ENCODE measurements at regions not wholly inside any gene's neighbourhood (a gene's known extent, or its start where the extent isn't known, plus 50 kb on each side); places are given as distances from the start of the nearest gene placed in this dataset.

DNA sequence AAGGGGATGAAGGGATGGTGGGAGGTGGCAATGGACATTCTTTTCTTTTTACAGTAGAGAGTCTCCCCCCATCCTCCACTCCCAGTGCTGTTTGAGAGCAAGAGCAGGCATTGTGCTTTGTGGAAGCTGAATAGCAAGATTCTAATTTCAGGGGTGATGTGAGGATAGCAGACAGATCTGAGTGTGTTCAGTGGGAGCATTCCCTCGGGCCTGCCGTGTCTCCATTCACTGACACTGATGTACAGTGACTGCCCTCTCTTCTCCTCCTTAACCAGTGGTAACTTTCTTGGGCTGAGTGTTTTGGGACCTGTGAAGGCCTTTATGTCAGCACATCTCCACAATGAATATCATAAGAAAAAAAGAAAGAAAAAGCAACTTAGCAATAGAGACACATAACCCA is 396.6 kb upstream of the RPS6KA3 start:
- H3K4me3 ChIP-seq (ENCODE audit: low read depth, low read length): no peak overlapping the region
- no peaks in the 10 kb centered on the region for H3K36me3 ChIP-seq
- TF ChIP-seq CTCF (IDR thresholded peaks at IDR 0.05; ENCODE audit: low read depth, low read length): no peak
- H3K27me3 ChIP-seq: no peaks in the 10 kb centered on the region
- no peak for DNase-seq
- no peaks in the 10 kb centered on the region for H3K4me1 ChIP-seq
- no peaks in the 10 kb centered on the region for H3K9me3 ChIP-seq

DNA sequence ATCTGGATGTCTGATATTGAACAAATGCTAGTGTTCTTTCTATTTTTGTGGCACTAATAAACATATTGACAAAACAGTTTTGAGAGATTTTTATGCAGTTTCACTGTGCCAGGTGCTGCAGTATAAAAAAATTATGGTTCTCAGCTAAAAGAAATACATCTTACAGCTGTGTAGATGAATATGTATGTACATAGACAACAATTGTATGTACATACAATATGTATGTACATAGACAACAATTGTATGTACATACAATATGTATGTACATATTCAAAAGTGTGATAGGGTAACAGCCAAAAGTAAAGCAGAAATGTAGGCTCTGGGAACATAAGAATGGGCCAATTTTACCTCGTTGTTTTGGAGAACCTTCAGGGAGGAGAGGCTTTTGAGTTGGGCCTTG is 390.0 kb upstream of the RPS6KA3 start:
- no peak for TF ChIP-seq CTCF (IDR thresholded peaks at IDR 0.05; ENCODE audit: low read depth, low read length)
- no peak for DNase-seq
- no peaks in the 10 kb centered on the region for H3K27me3 ChIP-seq
- no peaks in the 10 kb centered on the region for H3K36me3 ChIP-seq
- no peaks in the 10 kb centered on the region for H3K9me3 ChIP-seq
- H3K4me3 ChIP-seq (ENCODE audit: low read depth, low read length): no peak overlapping the region
- no peaks in the 10 kb centered on the region for H3K4me1 ChIP-seq

DNA sequence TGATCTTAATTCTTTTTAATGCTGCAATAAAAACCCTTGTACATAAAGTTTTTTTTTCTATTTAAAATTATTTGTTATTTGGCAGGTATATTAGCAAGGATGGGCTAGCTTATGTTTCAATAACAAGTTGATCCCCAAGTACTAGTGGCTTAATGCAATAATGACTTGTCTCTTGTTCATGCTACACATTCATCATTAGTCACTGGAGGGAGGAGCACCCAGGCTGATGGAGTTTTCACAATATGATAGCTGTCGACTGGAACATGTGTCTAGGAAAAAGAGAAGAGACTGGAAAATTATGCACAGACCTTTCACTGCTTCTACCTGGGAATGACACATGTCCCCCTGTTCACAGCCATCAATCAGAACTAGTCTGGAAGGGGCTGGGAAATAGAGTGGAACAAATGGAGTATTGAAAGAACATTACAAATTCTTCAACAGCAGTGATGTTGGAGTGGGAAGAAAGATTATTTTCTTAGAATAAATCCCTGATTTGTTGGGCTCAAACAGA is 387.9 kb upstream of the RPS6KA3 start:
- Histone ChIP-seq H3K9me3 (no peaks in the 10 kb centered on the region), H3K4me1 (no peaks in the 10 kb centered on the region), H3K4me3 (ENCODE audit: low read depth, low read length) (no peak overlapping the region), H3K27me3 (no peaks in the 10 kb centered on the region), H3K36me3 (no peaks in the 10 kb centered on the region)
- TF ChIP-seq CTCF (IDR thresholded peaks at IDR 0.05; ENCODE audit: low read depth, low read length): no peak
- no peak for DNase-seq

DNA sequence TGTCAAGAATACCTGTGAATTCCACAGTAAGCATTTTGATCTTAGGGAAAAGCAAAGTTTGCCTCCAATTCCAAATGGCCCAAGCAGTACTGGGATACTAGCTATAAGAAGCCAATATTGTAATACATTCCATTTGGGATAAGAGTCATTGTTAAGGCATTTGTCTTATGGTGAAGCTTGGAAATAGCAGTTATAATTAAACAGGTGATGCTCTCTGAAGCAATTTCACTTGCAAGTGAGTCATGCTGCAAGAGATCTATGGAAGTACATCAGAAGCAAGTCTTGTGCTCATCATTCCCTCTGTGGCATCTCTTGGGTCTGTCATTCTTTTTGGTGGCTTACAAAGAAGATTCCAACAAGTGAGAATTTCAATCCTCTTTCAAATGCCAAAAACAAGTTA is 386.4 kb upstream of the RPS6KA3 start:
- Histone ChIP-seq H3K9me3 (no peaks in the 10 kb centered on the region), H3K27me3 (no peaks in the 10 kb centered on the region), H3K36me3 (no peaks in the 10 kb centered on the region), H3K4me1 (no peaks in the 10 kb centered on the region), H3K4me3 (ENCODE audit: low read depth, low read length) (no peak overlapping the region)
- no peak for DNase-seq
- no peak for TF ChIP-seq CTCF (IDR thresholded peaks at IDR 0.05; ENCODE audit: low read depth, low read length)

GRCh38 chrX:20641954-20642353 is 375.2 kb upstream of the RPS6KA3 start:
- no peaks in the 10 kb centered on the region for H3K4me1 ChIP-seq
- H3K4me3 ChIP-seq (ENCODE audit: low read depth, low read length): no peak overlapping the region
- H3K27me3 ChIP-seq: no peaks in the 10 kb centered on the region
- DNase-seq: no peak
- no peaks in the 10 kb centered on the region for H3K9me3 ChIP-seq
- TF ChIP-seq CTCF (IDR thresholded peaks at IDR 0.05; ENCODE audit: low read depth, low read length): no peak
- no peaks in the 10 kb centered on the region for H3K36me3 ChIP-seq

DNA sequence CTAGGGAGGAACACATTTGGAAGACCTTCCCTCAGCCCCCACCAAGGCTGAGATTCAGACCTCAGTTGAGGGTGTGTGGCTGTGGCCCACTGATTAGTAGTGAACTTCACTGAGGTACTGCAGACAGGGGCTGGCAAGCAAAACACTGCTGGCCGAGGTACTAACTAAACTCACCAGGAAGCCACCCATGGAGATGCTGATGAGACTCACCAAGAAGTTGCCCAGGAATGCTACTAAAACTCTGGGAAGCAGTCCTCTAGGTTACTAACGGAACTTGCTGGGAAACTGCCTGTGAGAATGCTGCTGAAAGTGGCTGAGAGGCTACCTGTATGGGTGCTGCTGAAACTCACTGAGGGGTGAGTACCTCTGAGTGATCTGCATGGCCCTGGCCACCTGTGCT is 372.4 kb upstream of the RPS6KA3 start:
- no peaks in the 10 kb centered on the region for H3K27me3 ChIP-seq
- H3K4me3 ChIP-seq (ENCODE audit: low read depth, low read length): no peak overlapping the region
- no peaks in the 10 kb centered on the region for H3K36me3 ChIP-seq
- no peaks in the 10 kb centered on the region for H3K9me3 ChIP-seq
- H3K4me1 ChIP-seq: no peaks in the 10 kb centered on the region
- no peak for DNase-seq
- no peak for TF ChIP-seq CTCF (IDR thresholded peaks at IDR 0.05; ENCODE audit: low read depth, low read length)
